Fibroblast of skin of left quadriceps (primary cell): ENCODE measurements at regions not wholly inside any gene's neighbourhood (a gene's known extent, or its start where the extent isn't known, plus 50 kb on each side); places are given as distances from the start of the nearest gene placed in this dataset.

Experiments used
- DNase-seq, 2 experiments: peaks; one replicate each; pipeline ENCODE4 v3.0.0-alpha.2; 2013; ENCODE audit warnings: low read depth in 2 of 2

DNA sequence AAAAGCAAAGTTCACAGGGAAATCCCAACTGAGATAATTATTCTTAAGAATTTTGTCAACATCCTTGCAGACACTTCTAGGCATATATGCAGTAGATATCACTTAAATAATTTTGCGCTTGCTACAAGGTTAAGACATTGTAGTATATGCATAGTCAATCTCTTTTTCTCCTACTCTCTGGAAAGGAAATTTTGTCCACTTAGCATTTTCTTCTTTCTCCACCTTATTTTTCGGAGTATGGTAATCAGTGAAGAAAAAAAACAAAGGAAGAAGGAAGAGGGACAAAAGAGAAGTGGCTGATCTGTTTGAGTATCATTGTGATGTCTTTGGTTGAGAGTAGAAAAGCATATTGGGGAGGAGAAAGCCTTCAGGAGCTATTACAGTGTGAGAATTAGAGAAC is 104.6 kb downstream of the LACC1 start:
- no peak for DNase-seq

DNA sequence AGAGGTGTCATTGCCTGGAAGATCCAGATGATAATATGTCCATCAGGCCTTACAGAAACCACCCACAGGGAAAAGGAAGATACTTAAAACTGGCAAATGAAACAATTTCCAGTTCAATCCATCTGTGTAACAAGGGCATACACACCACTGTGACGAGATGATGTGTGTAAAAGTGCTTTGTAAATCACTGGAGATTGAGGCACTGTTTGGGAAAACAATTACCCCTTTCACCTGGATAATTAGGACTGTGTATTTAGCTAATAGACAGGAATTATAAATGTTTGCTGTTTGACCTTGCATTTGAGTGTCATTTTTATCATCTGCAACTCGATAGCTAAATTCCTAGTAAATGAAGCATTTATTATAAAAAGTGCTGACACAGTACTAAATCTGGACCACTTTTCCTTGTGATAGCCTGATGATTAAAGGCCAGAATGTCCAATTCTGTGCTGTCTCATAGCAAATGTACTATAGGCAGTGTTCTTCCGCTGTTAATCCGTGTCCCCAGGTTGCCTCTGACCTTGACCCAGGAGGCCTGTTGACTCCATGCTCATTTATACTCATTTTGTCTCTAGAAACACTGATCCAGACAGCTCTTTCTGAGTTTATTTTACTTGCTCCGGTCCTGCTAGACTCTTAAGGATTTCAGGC is 105.8 kb downstream of the LACC1 start:
- no peak for DNase-seq

DNA sequence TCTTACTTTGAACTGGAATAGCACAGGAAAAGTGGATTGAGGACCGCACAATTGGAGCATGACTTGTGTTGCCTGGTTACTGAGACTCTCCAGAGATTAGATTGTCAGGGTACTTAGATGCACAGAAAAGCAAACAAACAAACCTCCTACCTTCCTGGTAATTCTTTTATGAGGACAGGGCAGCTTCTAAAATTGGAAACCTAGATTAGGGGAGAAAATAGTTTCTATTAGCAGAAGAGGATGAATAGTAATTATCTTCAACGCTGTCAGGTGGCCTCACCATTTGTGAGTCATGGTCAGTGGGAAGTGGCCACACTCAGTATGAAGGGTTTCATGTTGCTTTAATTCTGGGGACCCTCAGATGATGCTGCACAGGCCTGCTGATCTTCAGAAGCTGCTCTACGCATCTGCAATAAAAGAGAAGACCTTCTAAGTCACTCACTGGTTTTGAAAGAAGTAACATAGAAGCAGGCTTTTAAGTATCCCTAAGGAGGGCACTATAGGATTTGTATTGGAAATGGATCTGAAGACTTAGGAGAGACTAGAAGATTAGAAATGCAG is 106.8 kb downstream of the LACC1 start:
- DNase-seq: no peak

DNA sequence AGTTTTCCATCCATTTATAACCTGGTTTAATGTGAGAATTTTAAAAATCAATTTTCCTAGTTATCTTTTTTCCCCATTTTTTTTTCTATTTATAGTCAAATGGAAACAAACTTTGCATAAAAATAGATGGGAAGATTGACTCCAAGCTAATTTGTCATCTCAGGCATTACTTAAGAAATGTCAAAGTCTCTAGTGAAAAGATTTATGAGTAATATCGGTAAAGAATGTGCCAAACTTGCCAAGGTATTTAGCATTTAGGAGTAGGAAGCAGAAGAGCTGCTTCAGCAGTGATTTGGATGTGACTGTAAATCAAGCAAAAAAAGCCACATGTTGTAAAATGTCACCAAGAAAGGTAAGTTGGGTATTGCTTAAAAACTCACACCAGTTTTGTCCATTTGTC is 108.6 kb downstream of the LACC1 start:
- peak in 1 of 2 experiments; percentile 11 for DNase-seq

DNA sequence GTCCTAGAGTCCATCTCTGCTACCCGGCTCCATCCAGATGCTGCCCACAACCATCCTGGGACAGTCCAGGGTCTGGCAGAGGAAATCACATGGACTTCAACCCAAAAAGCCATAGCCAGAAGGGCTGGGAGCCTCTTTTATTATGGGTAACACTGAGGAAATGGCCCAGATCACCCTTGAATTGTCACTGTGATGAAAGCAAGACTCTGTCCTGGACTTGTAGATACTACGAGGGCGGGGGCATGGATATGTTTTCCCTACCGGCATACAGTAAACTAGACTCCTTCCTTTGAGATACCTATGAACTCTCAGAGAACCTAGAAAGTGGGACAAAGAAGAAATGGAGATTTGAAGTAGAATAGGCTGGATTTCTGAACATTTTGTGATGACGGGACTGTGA is 110.3 kb downstream of the LACC1 start:
- DNase-seq: no peak

DNA sequence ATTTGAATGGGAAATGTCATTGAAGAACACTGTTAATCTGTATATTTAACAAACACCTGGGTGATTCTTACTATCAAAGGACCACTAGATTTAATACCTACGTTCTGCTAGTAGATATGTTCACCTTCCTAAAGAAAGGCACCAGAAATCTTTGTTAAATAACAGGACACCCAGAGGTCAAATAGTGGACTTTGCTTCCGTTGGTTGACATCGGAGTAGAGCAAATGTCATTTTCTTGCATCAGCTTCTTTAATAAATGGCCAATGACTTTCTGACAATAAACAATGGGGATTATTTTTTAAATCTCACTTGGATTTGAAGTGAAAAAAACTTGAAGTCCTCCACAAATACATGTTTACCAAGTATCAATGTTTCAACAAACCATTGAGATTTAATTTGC is 111.1 kb downstream of the LACC1 start:
- DNase-seq: no peak

DNA sequence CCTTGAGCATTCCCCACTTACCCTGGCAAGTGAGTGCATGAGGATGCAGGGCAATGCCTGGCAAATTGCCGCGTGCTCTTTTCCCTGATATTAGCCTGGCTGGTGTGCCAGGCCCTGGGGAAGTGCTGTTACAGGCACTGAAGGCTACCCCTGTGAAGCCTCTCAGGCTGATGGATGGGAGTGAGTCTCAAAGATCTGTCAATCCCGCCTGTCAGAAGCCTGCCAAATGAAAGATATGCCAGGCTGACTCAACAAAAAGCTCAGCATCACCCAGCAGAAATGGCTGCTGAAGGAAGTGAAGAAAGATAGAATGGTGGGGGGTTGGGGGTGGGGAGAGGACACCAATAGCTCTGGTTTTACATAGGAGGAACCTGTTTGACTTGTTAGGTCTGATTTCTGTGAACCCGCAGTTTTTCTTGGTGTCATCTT is 112.1 kb downstream of the LACC1 start:
- no peak for DNase-seq

DNA sequence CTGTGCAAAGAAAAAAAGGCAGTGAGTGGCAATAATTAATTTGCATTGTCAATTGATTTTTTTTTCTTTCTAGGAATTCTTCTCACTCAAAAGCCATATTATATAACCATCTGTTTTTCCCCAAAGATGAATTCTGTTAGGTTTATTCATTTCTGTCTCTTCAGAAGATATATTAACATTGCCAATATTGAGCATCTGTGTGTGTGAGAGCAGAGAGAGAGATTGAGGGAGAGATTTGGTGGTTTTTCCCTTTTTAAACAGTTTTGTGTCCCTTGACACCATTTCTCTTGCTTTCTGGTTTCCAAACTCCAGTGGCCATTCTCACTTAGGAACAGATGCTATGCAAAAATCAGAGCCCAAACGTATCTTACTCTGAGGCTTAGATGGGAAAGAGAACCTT is 112.5 kb downstream of the LACC1 start:
- DNase-seq: no peak

DNA sequence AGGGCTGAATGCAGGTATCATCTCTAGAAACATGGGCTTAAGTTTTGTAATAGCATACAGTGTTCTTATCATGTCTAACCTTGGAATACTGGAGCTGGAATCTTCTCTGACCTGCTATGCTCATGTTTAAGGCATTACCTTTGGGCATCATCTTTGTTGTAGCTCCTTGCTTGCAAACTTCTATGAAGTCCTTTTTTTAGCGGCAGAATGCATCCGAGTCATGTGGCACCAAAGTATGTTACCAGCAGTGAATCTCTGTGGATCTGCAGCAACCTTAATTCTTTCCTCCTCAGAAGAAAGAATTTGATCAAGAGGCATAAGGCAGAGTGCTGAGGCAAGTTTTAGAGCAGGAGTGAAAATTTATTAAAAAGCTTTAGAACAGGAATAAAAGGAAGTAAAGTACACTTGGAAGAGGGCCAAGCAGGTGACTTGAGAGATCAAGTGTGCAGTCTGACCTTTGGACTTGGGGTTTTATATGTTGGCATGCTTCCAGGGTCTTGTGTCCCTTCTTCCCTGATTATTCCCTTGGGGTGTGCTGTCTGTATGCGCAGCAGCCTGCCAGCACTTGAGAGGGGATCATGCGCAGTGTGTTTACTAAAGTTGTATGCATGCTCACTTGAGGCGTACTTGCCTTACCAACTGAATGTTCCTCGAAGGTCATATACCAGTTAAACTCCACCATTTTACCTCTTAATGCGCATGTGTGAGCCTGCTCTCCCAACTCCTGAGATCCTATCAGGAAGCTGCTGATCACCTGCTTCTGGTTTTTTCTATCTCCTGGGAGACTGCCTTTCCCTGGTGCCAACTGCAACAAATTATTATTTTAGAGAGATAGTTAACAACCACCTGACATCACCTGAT is 115.5 kb downstream of the LACC1 start:
- DNase-seq: no peak

DNA sequence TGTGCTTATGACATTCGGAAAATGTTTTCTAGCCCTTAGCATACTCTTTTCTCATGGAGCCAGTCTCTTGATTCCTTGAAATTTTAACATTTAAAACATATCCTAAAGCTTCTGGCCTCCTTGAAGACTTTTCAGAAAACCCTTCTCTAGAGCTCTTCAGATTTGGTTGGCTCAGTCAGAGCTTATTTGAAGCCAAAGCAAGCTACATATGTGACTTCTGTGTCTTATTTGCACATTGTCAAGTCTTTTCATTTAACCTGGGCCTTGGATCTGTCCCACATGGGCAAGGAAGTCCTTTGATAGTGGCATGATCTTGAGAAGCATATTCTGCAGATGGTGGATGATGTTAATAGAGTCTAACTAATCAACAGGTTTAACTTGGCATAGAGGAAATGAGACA is 116.5 kb downstream of the LACC1 start:
- no peak for DNase-seq

DNA sequence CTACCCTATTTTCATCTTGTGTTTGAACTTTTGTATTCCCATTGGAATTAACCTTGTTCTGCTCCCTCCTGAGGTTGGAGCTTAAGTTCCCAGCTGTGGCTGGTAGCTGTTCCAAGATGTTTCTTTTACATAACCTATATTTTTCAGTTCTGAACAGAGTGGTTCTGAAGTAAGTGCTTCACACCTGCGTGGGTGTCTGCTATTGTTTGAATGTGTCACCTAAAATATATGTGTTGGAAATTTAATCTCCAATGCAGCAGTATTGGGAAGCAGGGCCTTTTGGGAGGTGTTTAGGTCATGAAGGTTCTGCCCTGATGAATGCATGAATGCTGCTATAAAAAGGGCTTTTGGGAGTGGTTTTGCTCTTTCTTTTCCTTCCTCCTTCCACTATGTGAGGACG is 123.8 kb downstream of the LACC1 start:
- DNase-seq: no peak

DNA sequence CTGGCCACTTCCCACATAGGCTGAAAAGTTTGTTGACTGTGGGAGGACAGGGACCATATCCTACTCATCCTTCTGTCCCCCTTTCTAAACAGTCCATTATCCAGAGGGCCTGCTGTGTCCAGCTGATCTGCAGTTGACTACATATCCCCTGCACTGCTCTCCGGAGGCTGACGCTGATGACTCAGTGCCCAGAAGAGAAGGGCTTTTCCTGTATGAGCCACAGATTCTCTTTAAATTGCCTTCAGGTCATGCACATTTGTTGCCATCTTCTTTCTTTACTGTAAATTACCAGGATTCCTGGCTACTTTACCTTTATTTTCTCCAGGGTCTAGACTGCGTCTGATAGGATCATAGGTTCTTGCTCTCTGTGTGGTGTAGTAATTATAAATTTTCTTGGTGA is 125.2 kb downstream of the LACC1 start:
- DNase-seq: peak; percentile 8 to 14

DNA sequence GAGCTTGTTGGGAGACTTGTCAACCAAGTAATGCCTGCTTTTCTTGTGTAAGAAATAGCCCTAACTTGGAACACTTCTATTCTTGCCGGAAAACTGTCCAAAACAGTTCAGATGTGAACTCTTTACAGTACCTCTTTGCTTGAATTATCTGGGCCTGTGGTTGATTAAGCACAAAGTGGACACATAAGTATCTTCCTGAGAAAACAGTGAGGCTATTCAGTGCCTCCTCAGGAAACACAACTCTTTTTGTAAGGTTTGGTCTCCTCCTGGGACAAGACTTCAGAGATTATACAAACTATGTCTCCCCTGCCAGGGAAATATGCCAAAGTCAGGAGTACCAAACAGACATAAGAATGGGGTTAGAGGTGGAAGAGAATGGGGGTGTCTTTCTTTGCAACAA is 127.7 kb downstream of the LACC1 start:
- DNase-seq: no peak

DNA sequence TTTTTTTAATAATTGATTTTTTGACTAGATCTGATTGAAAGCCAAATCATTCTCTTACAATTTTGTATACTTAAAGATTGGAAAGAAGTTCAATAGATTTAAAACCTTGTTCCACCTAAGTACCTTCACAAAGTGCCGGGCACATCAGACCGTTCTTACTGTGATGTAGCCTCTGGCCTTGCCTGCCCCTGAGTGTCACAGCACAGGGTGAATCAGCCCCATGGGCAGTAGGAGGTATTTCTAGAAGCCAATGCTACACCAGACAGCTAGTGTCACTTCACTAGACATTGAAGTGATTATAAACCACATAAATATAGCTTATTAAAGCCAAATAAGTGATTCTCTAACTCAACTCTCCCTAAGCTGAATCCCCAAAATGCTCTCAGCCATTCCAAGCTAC is 131.3 kb downstream of the LACC1 start:
- no peak for DNase-seq

DNA sequence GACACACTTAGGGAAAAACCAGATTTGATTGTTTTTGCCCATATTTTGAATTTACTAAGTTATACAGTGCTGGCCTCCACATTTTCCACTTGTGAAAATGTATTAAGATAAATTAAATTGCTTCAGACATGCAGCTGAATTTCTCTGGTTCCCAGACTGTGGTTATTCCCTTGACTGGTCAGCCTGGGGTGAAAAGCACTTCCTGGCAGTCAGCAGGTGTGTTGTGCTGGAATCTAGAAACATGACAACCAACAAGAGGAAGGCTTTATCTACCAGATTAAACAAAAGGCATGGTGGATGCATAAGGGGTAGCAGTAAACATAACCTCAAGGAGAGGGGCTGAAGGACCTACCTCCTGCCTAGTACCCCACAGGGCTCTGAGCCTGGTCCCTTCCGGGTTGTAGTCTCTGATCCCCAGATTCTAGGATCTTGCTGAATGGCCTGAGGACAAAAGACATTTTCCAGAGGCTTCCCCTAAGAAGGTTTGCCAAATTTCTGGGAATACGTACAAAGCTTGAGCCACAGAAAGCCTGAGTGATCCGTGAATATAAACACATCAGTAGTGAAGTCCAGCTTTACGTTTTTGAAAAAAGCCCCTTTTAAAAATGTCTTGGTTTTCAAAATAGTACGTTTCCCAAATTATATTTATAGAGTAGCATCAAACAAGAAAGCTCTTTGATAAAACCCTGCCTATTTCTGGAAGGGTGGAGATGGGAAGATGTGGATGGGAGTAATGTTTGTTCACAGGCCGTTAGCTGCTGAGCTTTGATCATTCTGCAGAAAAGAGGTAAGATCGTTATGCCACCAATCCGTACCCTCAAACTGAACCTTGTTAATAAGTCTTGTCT is 133.4 kb downstream of the LACC1 start:
- no peak for DNase-seq

DNA sequence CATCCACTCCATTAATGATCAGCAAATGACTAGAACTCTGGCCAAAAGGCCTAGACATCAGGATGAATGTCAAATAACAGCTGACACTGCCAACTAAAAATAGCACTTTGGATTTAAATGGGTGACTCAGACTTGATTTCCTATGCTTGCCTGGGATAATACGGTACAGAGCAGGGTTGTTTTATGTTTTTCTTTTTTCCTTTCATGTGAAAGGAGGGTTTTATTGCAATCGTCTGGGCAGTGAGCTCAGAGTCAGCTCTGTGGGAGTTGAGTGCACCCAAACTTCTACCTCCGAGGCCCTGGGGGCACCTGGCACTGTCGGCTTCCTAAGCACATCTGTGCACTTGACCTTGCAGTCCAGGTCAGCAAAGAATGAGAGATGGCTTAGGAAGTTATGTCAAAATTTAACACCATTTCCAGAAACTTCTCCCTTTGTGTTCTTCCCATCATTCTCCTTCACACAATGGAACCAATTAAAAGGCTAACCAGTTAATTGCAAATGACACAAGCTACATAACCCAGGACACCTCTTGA is 134.1 kb downstream of the LACC1 start:
- peak; percentile 33 to 37 for DNase-seq

DNA sequence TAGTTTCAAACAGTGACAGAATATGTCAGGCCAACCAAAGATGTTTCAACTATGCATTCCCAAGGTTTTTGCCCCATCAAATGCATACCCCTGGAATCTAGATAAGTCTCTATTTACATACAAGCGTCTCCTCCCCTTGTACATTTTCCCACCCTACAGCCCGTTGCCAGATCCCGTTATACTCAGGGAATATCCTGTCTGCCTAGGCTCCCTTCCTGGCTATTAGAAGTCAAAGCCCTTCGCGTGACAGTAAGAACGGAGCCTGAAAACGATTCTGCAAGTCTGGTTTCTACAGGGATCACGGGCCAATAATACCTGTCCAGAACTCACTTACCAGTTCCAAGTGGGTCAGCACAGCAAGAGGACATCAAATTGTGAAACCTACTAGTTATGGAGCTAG is 134.8 kb downstream of the LACC1 start:
- DNase-seq: no peak

DNA sequence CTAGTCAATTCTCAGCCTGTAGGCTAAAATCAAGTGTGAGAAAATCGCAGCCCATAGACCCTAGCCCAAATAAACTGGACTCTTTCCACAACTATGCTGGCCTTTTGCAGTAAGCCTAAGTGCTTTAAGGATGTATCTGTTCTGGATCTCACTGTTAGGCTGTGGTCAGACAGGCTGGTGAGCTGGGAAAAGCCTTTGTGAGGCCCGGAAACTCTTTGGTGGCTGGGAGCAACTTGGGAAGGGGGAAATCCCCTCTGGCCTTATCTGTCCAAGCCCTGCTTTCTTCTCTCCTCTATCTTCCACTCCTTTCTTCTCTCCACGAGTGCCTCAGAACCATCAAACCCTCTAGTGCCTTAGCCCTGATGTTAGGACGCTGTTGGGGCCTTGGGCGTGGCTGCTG is 135.4 kb downstream of the LACC1 start:
- DNase-seq: no peak

DNA sequence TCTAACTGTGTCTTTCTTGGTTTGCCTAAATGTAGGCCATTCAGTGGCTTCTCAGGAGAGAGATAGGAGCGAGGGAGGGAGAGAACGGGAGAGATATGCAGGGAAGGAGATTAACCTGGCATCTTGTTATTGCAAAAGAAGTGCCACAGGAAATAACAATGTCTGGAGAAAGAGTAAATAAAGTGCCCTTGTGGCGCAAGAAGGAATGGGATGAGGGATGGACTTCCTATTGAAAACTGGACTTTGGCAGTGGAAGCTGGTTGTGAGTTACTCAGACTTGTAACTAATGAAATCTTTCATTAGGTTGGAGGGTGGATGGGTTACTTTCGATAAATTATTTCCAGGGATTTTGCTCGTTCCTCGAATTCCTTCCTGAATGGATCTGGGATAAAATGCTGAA is 136.1 kb downstream of the LACC1 start:
- DNase-seq: no peak

DNA sequence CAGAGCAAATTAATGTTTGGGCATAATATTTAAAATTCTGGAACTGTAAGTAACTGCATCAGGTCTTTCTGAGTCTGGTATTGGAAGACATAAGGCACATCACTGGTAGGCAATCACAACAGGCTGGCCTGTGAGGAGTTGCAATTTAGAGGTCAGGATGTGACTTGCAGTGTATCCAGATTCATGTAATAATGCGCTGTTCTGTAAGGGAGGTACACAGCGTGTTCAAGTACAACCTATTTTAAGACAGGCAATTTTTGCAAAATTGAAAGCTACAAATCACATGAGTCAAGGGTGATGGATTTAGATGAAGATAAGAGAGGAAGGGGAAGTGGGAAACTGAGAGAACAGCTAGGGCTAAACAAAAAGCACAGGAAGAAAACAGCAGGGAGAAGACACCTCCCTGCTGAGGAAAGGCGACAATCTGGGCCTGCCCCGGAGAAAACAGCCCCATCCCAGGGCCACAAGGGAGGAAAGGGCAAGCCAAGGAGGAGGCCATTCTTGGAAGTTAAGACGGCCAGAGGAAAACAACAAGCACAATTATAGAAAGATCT is 138.1 kb downstream of the LACC1 start:
- no peak for DNase-seq

DNA sequence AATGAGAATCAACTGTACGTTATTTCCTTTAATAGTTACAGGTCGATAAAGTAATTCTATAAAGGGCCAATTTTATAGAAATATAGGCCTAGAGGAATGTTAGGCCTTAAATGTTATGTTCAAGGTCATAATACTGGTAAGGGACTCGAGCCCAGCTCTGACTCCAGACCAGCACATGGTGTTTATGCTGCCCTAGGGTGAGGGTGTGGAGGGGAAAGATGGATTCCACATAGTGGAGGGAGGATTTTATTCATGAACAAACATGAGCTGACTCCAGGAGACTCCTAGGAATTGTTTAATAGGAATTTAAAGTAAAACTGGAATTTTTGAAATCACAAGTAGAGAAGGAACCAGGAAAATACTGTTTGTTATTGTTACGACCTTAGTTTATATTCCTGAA is 139.9 kb downstream of the LACC1 start:
- DNase-seq: no peak

DNA sequence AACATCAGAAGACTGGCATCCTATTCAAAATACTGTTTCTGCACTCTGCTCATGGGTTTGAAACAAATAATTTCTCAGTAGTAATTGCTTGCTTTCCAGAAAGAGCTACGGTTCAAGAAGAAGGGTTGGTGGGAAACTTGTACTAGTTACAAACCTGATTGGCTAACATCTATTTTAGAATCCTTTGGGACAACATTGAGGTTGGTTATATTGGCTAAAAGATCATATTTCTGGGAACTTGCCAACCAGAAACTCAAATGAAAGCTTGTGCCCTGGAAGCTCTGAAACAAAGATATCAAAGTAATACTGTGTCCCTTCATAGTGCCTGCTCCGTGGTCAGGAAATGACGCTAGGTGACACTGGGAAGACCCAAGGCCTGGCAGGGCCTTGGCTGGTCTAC is 141.7 kb downstream of the LACC1 start:
- DNase-seq: no peak
